GM12892 (cell line): ENCODE measurements at regions not wholly inside any gene's neighbourhood (a gene's known extent, or its start where the extent isn't known, plus 50 kb on each side); places are given as distances from the start of the nearest gene placed in this dataset.

Source experiments
- POLR2A ChIP-seq: IDR thresholded peaks from 2 replicates; pipeline ENCODE4 v1.6.1; 2011; ENCODE audit warnings: low read depth, low read length, control low read depth
- POLR2AphosphoS5 ChIP-seq: IDR thresholded peaks from 2 replicates; pipeline ENCODE4 v1.6.1; 2011; ENCODE audit warnings: low read depth, low read length, control low read depth
- TAF1 ChIP-seq: IDR thresholded peaks from 2 replicates; pipeline ENCODE4 v1.6.1; 2011; ENCODE audit warnings: low read depth, mild to moderate bottlenecking, control low read depth, low read length, borderline replicate concordance

GRCh38 chr14:96699666-96700065 lies 97.5 kb upstream of the VRK1 start:
- no peak for TF ChIP-seq POLR2AphosphoS5
- no peak for TF ChIP-seq TAF1
- no peak for TF ChIP-seq POLR2A
